D341Med (cell line): ENCODE measurements at regions not wholly inside any gene's neighbourhood (a gene's known extent, or its start where the extent isn't known, plus 50 kb on each side); places are given as distances from the start of the nearest gene placed in this dataset.

Source experiments
- DNase-seq: peaks from one replicate; pipeline ENCODE4 v3.0.0; 2012; ENCODE audit warnings: low spot score

- DNase-seq: no peak
Observed at GRCh38 chr9:89554307-89555035, 50.3 kb upstream of the GADD45G start.

- no peak for DNase-seq
Observed at GRCh38 chr9:89553451-89554010, 51.3 kb upstream of the GADD45G start.

GRCh38 chr9:89550346-89550927 is 52.5 kb upstream of the SEMA4D start:
- no peak for DNase-seq

GRCh38 chr9:89549031-89549644 is 51.2 kb upstream of the SEMA4D start:
- DNase-seq: peak; percentile 89

- DNase-seq: no peak
Observed at GRCh38 chr9:89548071-89548638, 50.2 kb upstream of the SEMA4D start.
